ENCODE measurements at regions not wholly inside any gene's neighbourhood (a gene's known extent, or its start where the extent isn't known, plus 50 kb on each side); places are given as distances from the start of the nearest gene placed in this dataset.
"Not testable (repeated sequence)": the region's sequence is repeated elsewhere in the genome, so short reads cannot be mapped to it uniquely, and the experiment has no call there.

GRCh38 chr15:77864211-77865105, 213.1 kb downstream of the TBC1D2B start:
- Mint-ChIP-seq H3K9me3 (no peaks in the 10 kb centered on the region), H3K27me3 (no peaks in the 10 kb centered on the region)

DNA sequence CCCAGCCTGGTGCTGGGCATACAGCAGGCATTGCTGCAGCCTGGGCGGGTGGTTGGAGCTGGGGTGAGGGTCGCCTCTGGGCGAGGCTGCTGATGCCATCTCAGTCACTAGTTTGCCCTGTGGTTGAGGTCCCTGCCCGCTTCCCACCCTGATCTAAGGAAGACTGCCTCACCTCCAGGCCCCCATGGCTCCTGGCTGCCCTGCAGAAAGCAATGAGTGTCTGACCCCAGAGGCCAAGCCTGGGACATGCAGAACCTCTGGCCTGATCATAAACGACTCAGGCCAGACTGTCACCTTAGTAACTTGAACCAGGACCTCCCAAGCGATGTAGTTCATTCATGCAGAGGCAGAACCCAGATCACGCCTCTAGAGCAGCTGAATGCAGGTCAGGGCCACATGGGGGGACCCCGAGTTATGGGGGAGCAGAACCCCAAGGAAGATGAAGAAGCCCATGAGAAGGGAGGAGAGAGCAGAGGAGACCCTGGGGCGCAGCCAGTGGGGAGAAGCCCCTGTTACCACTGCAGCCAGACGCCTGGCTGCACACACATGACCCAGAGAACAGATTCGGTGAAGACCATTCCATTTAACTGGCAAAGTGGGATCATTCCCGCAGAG, 213.9 kb downstream of the TBC1D2B start:
- H3K27ac Mint-ChIP-seq = peak overlapping the region; percentile 70
- H3K4me1 Mint-ChIP-seq = no peaks in the 10 kb centered on the region
- no peaks in the 10 kb centered on the region for H3K27me3 Mint-ChIP-seq
- no peaks in the 10 kb centered on the region for H3K9me3 Mint-ChIP-seq
- no peak overlapping the region for H3K4me3 Mint-ChIP-seq
- H3K36me3 Mint-ChIP-seq = no peaks in the 10 kb centered on the region

More at GRCh38 chr15:77864211-77865105, 213.1 kb downstream of the TBC1D2B start:
- Mint-ChIP-seq H3K27ac (no peak overlapping the region), H3K4me1 (no peaks in the 10 kb centered on the region), H3K36me3 (no peaks in the 10 kb centered on the region), H3K4me3 (no peak overlapping the region)

DNA sequence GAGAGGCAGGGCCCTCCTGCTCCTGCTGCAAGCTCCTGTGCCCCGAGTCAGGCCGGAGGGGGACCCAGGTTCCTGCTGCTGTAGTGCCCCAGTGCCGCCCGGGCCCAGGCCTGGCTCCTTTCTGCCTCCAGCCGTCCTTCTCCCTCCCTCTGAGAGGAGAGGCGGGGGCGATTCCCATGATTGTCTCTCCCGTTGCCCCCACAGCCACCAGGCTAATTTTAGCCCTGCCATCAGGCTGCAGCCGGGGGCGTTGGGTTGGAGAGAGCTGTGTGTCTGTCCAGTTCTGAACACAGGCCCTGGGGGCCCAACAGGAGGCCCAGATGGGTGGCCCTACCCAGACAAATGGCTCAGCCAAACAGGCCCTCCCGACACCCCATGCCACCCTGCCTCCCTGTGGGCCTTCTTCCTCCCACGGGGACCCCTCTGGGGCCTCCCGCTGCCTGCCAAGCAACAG, 214.8 kb downstream of the TBC1D2B start:
- Mint-ChIP-seq H3K27ac (no peak overlapping the region), H3K9me3 (no peaks in the 10 kb centered on the region), H3K27me3 (no peaks in the 10 kb centered on the region), H3K36me3 (no peaks in the 10 kb centered on the region), H3K4me1 (no peaks in the 10 kb centered on the region), H3K4me3 (no peak overlapping the region)

GRCh38 chr15:77861997-77862635, 215.4 kb downstream of the TBC1D2B start:
- not testable (repeated sequence) for H3K4me1 Mint-ChIP-seq, H3K27me3 Mint-ChIP-seq, H3K4me3 Mint-ChIP-seq, H3K27ac Mint-ChIP-seq, H3K9me3 Mint-ChIP-seq, H3K36me3 Mint-ChIP-seq

GRCh38 chr15:77860071-77860691, 217.3 kb downstream of the TBC1D2B start:
- Mint-ChIP-seq H3K27me3 (peaks cover 4% of the 10 kb centered on the region), H3K27ac (no peak overlapping the region)

DNA sequence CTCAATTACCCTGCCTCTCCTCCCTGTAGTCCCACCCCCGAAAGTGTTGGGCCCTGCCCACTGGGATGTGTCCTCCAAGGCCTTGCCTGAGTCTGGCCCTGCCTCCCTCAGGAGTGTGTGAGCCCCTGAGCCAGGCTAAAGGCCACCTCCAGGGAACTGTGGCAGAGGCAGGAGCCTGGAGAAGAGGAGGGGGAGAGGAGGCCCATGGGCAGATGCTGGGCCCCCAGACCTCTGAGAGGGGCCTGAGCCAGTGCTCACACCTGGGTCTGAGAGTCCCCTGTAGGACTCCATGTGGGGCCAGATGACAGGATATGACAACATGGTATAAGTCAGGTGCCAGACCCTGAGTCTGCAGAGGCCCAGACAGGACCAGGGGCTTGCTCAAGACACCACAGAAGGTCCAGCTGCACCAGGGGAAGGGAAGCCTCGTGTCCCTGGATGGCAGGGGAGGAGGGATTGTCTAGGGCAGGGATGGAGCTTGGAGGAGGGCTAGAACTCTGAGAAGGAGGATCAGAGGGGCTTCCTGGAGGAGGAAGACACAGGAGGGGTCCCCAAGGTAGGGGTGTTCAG, 217.9 kb downstream of the TBC1D2B start:
- Mint-ChIP-seq H3K9me3 (no peaks in the 10 kb centered on the region), H3K27ac (no peak overlapping the region), H3K4me1 (no peaks in the 10 kb centered on the region), H3K27me3 (peaks cover 4% of the 10 kb centered on the region), H3K36me3 (no peaks in the 10 kb centered on the region), H3K4me3 (no peak overlapping the region)

More at GRCh38 chr15:77860071-77860691, 217.3 kb downstream of the TBC1D2B start:
- no peak overlapping the region for H3K4me3 Mint-ChIP-seq
- no peaks in the 10 kb centered on the region for H3K4me1 Mint-ChIP-seq
- no peaks in the 10 kb centered on the region for H3K9me3 Mint-ChIP-seq
- H3K36me3 Mint-ChIP-seq = no peaks in the 10 kb centered on the region

DNA sequence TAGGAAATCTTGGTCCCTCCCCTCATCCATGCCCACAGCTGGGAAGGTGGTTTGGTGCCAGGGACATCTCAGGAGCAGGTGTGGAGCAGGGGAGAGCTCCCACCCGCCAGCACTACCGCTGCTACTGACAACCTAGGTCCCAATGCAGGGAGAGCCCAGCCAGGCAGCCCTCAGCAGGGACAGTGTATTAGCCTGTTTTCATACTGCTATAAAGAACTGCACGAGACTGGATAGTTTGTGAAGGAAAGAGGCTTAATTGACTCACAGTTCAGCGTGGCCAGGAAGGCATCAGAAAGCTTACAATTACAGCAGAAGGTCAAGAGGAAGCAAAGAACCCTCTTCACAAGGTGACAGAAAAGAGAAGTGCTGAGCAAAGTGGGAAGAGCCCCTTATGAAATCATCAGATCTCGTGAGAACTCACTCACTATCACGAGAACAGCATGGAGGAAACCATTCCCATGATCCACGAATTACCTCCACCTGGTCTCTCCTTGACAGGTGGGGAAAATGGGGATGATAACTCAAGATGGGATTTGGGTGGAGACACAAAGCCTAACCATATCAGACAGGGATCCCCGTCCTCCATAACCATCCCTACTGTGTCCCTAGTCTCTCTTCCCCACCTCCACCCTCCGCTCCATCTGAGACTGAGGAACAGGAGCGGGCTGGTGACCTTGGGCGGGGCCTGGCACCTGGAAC, 218.6 kb downstream of the TBC1D2B start:
- H3K27me3 Mint-ChIP-seq = peaks cover 4% of the 10 kb centered on the region

GRCh38 chr15:77857419-77857818, 220.1 kb downstream of the TBC1D2B start:
- Mint-ChIP-seq H3K4me1 (no peaks in the 10 kb centered on the region), H3K27me3 (peaks cover 5% of the 10 kb centered on the region), H3K27ac (no peak overlapping the region)

More for the DNA sequence above, 218.6 kb downstream of the TBC1D2B start:
- Mint-ChIP-seq H3K9me3 (no peaks in the 10 kb centered on the region), H3K4me1 (no peaks in the 10 kb centered on the region), H3K27ac (no peak overlapping the region), H3K4me3 (no peak overlapping the region), H3K36me3 (no peaks in the 10 kb centered on the region)

DNA sequence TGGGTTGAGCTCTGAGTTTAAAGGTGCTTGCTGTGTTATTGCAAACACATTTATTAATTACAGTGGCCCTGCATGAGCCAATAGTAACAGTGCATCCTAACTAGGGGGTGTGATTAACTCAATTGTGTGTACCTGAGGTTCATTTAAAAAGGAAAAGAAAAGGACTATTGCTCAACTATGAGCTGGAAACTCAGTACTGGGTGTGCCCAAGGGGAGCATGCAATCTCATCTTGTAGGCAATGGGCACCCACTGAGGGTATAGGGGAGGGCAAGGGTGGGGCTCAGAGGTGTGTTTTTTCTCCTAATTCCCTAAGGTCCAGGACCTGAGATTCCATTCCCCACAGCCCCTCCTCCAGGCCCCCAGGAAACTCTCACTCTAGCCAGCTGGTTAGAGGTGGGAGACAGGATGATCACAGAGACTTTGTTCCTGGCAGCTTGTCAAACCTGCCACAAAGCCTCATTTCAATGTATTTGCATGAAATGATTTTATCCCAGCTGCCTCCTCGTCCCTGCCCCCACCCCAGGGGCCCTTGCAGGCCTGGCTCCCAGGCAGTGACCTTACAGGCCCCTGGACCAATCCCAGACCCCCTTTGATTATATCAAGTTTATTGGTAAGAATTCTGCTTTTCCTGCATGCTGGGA, 220.7 kb downstream of the TBC1D2B start:
- H3K27ac Mint-ChIP-seq = no peak overlapping the region
- no peaks in the 10 kb centered on the region for H3K4me1 Mint-ChIP-seq
- no peak overlapping the region for H3K4me3 Mint-ChIP-seq
- no peaks in the 10 kb centered on the region for H3K9me3 Mint-ChIP-seq
- H3K27me3 Mint-ChIP-seq = peaks cover 10% of the 10 kb centered on the region
- H3K36me3 Mint-ChIP-seq = no peaks in the 10 kb centered on the region

More at GRCh38 chr15:77857419-77857818, 220.1 kb downstream of the TBC1D2B start:
- no peak overlapping the region for H3K4me3 Mint-ChIP-seq
- H3K9me3 Mint-ChIP-seq = no peaks in the 10 kb centered on the region
- no peaks in the 10 kb centered on the region for H3K36me3 Mint-ChIP-seq

DNA sequence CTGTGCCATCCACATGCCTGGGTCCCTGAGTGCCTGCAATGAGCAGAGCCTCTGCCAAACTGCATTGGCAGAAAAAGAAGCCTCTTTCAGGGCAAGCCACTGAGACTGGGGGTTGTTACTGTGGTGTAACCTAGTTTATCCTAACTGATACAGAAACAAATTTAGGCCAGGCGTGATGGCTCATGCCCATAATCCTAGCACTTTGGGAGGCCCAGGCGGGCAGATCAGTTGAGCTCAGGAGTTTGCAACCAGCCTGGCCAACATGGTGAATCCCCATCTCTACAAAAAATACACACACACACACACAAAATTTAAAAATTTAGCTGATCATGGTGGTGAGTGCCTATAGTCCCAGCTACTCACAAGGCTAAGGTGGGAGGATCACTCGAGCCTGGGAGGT, 221.6 kb downstream of the TBC1D2B start:
- Mint-ChIP-seq H3K4me3 (no peak overlapping the region), H3K27ac (no peak overlapping the region), H3K27me3 (peaks cover 11% of the 10 kb centered on the region), H3K9me3 (no peaks in the 10 kb centered on the region), H3K36me3 (no peaks in the 10 kb centered on the region), H3K4me1 (no peaks in the 10 kb centered on the region)

GRCh38 chr15:77854980-77855379, 222.3 kb upstream of the LINGO1 start:
- H3K27me3 Mint-ChIP-seq = peaks cover 12% of the 10 kb centered on the region
- H3K36me3 Mint-ChIP-seq = peaks cover 2% of the 10 kb centered on the region
- H3K4me1 Mint-ChIP-seq = no peaks in the 10 kb centered on the region

DNA sequence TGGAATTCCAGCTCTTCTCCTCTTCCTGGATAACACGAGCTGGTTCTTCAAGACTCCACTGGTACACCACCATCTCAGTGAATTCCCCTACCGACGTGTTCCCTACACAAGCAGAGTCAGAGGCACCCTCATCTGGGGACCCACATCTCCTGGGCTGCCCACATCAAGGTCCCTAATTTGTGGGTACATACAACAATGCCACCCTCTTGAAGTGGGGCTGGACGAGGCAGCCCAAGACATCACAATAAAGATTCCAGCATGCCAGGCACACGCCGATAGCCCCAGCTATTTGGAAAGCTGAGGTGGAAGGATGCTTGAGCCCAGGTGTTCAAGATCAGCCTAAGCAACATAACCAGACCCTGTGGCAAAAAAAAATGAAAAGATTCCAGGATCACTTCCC, 221.2 kb upstream of the LINGO1 start:
- H3K27me3 Mint-ChIP-seq = peaks cover 16% of the 10 kb centered on the region
- H3K4me1 Mint-ChIP-seq = no peaks in the 10 kb centered on the region
- H3K36me3 Mint-ChIP-seq = peaks cover 2% of the 10 kb centered on the region
- H3K9me3 Mint-ChIP-seq = no peaks in the 10 kb centered on the region
- no peak overlapping the region for H3K27ac Mint-ChIP-seq
- H3K4me3 Mint-ChIP-seq = no peak overlapping the region

More at GRCh38 chr15:77854980-77855379, 222.3 kb upstream of the LINGO1 start:
- Mint-ChIP-seq H3K4me3 (no peak overlapping the region), H3K27ac (no peak overlapping the region), H3K9me3 (no peaks in the 10 kb centered on the region)

- Mint-ChIP-seq H3K27me3 (peaks cover 20% of the 10 kb centered on the region), H3K27ac (no peak overlapping the region), H3K4me3 (no peak overlapping the region), H3K36me3 (peaks cover 2% of the 10 kb centered on the region), H3K9me3 (no peaks in the 10 kb centered on the region), H3K4me1 (no peaks in the 10 kb centered on the region)
These were observed 220.3 kb upstream of the LINGO1 start for GRCh38 chr15:77853008-77853328.

- Mint-ChIP-seq H3K27ac (no peak overlapping the region), H3K27me3 (peaks cover 23% of the 10 kb centered on the region), H3K9me3 (no peaks in the 10 kb centered on the region), H3K4me3 (no peak overlapping the region), H3K36me3 (peaks cover 2% of the 10 kb centered on the region), H3K4me1 (no peaks in the 10 kb centered on the region)
These were observed 219.7 kb upstream of the LINGO1 start for GRCh38 chr15:77852241-77853007.
